ENCODE measurements at regions not wholly inside any gene's neighbourhood (a gene's known extent, or its start where the extent isn't known, plus 50 kb on each side); places are given as distances from the start of the nearest gene placed in this dataset.

GRCh38 chr14:22084393-22085281 lies 411.0 kb upstream of the OR4E1 start (continued):
- TF ChIP-seq, protein P1, sequence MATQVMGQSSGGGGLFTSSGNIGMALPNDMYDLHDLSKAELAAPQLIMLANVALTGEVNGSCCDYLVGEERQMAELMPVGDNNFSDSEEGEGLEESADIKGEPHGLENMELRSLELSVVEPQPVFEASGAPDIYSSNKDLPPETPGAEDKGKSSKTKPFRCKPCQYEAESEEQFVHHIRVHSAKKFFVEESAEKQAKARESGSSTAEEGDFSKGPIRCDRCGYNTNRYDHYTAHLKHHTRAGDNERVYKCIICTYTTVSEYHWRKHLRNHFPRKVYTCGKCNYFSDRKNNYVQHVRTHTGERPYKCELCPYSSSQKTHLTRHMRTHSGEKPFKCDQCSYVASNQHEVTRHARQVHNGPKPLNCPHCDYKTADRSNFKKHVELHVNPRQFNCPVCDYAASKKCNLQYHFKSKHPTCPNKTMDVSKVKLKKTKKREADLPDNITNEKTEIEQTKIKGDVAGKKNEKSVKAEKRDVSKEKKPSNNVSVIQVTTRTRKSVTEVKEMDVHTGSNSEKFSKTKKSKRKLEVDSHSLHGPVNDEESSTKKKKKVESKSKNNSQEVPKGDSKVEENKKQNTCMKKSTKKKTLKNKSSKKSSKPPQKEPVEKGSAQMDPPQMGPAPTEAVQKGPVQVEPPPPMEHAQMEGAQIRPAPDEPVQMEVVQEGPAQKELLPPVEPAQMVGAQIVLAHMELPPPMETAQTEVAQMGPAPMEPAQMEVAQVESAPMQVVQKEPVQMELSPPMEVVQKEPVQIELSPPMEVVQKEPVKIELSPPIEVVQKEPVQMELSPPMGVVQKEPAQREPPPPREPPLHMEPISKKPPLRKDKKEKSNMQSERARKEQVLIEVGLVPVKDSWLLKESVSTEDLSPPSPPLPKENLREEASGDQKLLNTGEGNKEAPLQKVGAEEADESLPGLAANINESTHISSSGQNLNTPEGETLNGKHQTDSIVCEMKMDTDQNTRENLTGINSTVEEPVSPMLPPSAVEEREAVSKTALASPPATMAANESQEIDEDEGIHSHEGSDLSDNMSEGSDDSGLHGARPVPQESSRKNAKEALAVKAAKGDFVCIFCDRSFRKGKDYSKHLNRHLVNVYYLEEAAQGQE (IDR thresholded peaks at IDR 0.05; ENCODE audit: low read depth): no peak
- TF ChIP-seq SRF (IDR thresholded peaks at IDR 0.05; ENCODE audit: low read depth) (no peak), EZH2phosphoT487 (IDR thresholded peaks at IDR 0.05; ENCODE audit: borderline replicate concordance) (no peak), EGR1 (IDR thresholded peaks at IDR 0.05; ENCODE audit: low read depth) (no peak), RAD21 (IDR thresholded peaks at IDR 0.05; ENCODE audit: low read depth) (peak; percentile 21)

GRCh38 chr14:22081337-22081736 lies 407.7 kb upstream of the OR4E1 start:
- Histone ChIP-seq H3K36me3 (ENCODE audit: control insufficient read depth in 1 of 2, insufficient read depth in 2 of 2, low read length in 2 of 2) (no peaks in the 10 kb centered on the region), H3K4me1 (ENCODE audit: control insufficient read depth in 1 of 2, insufficient read depth in 2 of 2, low read length in 2 of 2) (no peaks in the 10 kb centered on the region), H3K27ac (ENCODE audit: low read depth, low read length) (no peak overlapping the region), H3K9ac (ENCODE audit: low read length) (no peak overlapping the region), H3K79me2 (ENCODE audit: insufficient read depth, low read length) (no peaks in the 10 kb centered on the region), H3K4me2 (ENCODE audit: low read length) (no peak overlapping the region), H2AFZ (ENCODE audit: low read depth, low read length, poor library complexity, severe bottlenecking) (no peak overlapping the region), H3K9me2 (ENCODE audit: insufficient read depth) (no peaks in the 10 kb centered on the region), H3K4me3 (replicated peaks in 1 of 2; ENCODE audit: low read depth in 1 of 2, low read length in 2 of 2) (no peak overlapping the region), H3K27me3 (ENCODE audit: insufficient read depth, low read length) (peaks cover 18% of the 10 kb centered on the region), H4K20me1 (ENCODE audit: insufficient read depth) (no peaks in the 10 kb centered on the region), H3K9me3 (ENCODE audit: control insufficient read depth in 1 of 2, insufficient read depth in 1 of 2, low read depth in 1 of 2, low read length in 2 of 2) (no peaks in the 10 kb centered on the region)
- POLR2A ChIA-PET: no interaction called here
- TF ChIP-seq CEBPB (IDR thresholded peaks at IDR 0.05; ENCODE audit: low read depth) (no peak), TCF7L2 (IDR thresholded peaks at IDR 0.05; ENCODE audit: borderline replicate concordance, extremely low read depth, insufficient read depth, insufficient read length) (no peak), POLR2A (IDR thresholded peaks at IDR 0.05; ENCODE audit: borderline replicate concordance, extremely low read depth, insufficient read depth, insufficient read length) (no peak), ATF3 (IDR thresholded peaks at IDR 0.05) (no peak), EGR1 (IDR thresholded peaks at IDR 0.05; ENCODE audit: low read depth) (no peak), SRF (IDR thresholded peaks at IDR 0.05; ENCODE audit: low read depth) (no peak), JUND (IDR thresholded peaks at IDR 0.05) (no peak), SP1 (IDR thresholded peaks at IDR 0.05; ENCODE audit: low read depth) (no peak), SIN3A (IDR thresholded peaks at IDR 0.05; ENCODE audit: low read depth) (no peak), FOSL1 (IDR thresholded peaks at IDR 0.05; ENCODE audit: low read depth) (no peak)
- TF ChIP-seq, protein P1 (IDR thresholded peaks at IDR 0.05; ENCODE audit: low read depth): no peak
- RAD21 ChIA-PET (ENCODE audit: low non-redundant PET in 1 of 2, low total read pairs in 2 of 2, uncharacterized antibody in 2 of 2, unreplicated experiment in 2 of 2): no interaction called here
- DNase-seq (ENCODE audit: low read depth, low spot score): no peak
- CTCF ChIA-PET: no interaction called here
- no TSS peak for BruUV-seq (replicated peaks)
- no peak for ATAC-seq
- intact Hi-C loops (cut with micrococcal nuclease): no loop called here
